Mesendoderm (in vitro differentiated cells): ENCODE measurements at regions not wholly inside any gene's neighbourhood (a gene's known extent, or its start where the extent isn't known, plus 50 kb on each side); places are given as distances from the start of the nearest gene placed in this dataset. TPM values are rescaled to one million over a fixed set of nuclear protein-coding genes. Genes with fewer than 3 reads are reported as not detected.

Experiments
- small RNA-seq: library from polyadenylated mRNA; stranded (forward); fragments of <200 nt; extraction: miRNeasy Mini kit (QIAGEN cat#:217004); gene quantifications from one replicate; pipeline ENCODE3, GENCODE V24; 2013; ENCODE audit not compliant: insufficient read depth

Small RNA genes lying in the stretch of these regions (small RNA-seq; reads per million reads assigned to genes)
- gene AC083904.1 (not detected), gene RNU6-4P (not detected)
